ENCODE measurements at regions not wholly inside any gene's neighbourhood (a gene's known extent, or its start where the extent isn't known, plus 50 kb on each side); places are given as distances from the start of the nearest gene placed in this dataset.

- DNase-seq (ENCODE audit: low read depth) = no peak
- TF ChIP-seq POLR2A (IDR thresholded peaks at IDR 0.05; ENCODE audit: extremely low read depth, insufficient read length) = no peak
- TF ChIP-seq CTCF (IDR thresholded peaks at IDR 0.05; ENCODE audit: low read depth, low read length) = no peak
- no peak for TF ChIP-seq MYC (IDR thresholded peaks at IDR 0.05; ENCODE audit: low read depth, low read length)
- no peak overlapping the region for H3K4me3 ChIP-seq (ENCODE audit: low read depth, low read length)
Observed at GRCh38 chr5:30890377-30890776, 303.1 kb upstream of the CDH6 start.

- TF ChIP-seq POLR2A (IDR thresholded peaks at IDR 0.05; ENCODE audit: extremely low read depth, insufficient read length) = no peak
- TF ChIP-seq MYC (IDR thresholded peaks at IDR 0.05; ENCODE audit: low read depth, low read length) = no peak
- TF ChIP-seq CTCF (IDR thresholded peaks at IDR 0.05; ENCODE audit: low read depth, low read length) = no peak
- no peak for DNase-seq (ENCODE audit: low read depth)
- H3K4me3 ChIP-seq (ENCODE audit: low read depth, low read length) = no peak overlapping the region
Observed at GRCh38 chr5:30880514-30880913, 313.0 kb upstream of the CDH6 start.

- TF ChIP-seq CTCF (IDR thresholded peaks at IDR 0.05; ENCODE audit: low read depth, low read length) = no peak
- TF ChIP-seq POLR2A (IDR thresholded peaks at IDR 0.05; ENCODE audit: extremely low read depth, insufficient read length) = no peak
- no peak for TF ChIP-seq MAX (IDR thresholded peaks at IDR 0.05; ENCODE audit: low read depth, low read length)
- TF ChIP-seq MYC (IDR thresholded peaks at IDR 0.05; ENCODE audit: low read depth, low read length) = no peak
- no peak for DNase-seq (ENCODE audit: low read depth)
- no peak overlapping the region for H3K4me3 ChIP-seq (ENCODE audit: low read depth, low read length)
Observed at GRCh38 chr5:30879887-30880286, 313.6 kb upstream of the CDH6 start.

- H3K4me3 ChIP-seq (ENCODE audit: low read depth, low read length) = no peak overlapping the region
- TF ChIP-seq CTCF (IDR thresholded peaks at IDR 0.05; ENCODE audit: low read depth, low read length) = no peak
- no peak for TF ChIP-seq MYC (IDR thresholded peaks at IDR 0.05; ENCODE audit: low read depth, low read length)
- TF ChIP-seq POLR2A (IDR thresholded peaks at IDR 0.05; ENCODE audit: extremely low read depth, insufficient read length) = no peak
- no peak for TF ChIP-seq MAX (IDR thresholded peaks at IDR 0.05; ENCODE audit: low read depth, low read length)
- no peak for DNase-seq (ENCODE audit: low read depth)
Observed at GRCh38 chr5:30878746-30879145, 314.7 kb upstream of the CDH6 start.

- H3K4me3 ChIP-seq (ENCODE audit: low read depth, low read length) = no peak overlapping the region
- no peak for TF ChIP-seq CTCF (IDR thresholded peaks at IDR 0.05; ENCODE audit: low read depth, low read length)
- TF ChIP-seq POLR2A (IDR thresholded peaks at IDR 0.05; ENCODE audit: extremely low read depth, insufficient read length) = no peak
- no peak for TF ChIP-seq MAX (IDR thresholded peaks at IDR 0.05; ENCODE audit: low read depth, low read length)
- TF ChIP-seq MYC (IDR thresholded peaks at IDR 0.05; ENCODE audit: low read depth, low read length) = no peak
- DNase-seq (ENCODE audit: low read depth) = no peak
Observed at GRCh38 chr5:30878296-30878695, 315.2 kb upstream of the CDH6 start.

GRCh38 chr5:30874241-30875034 is 319.0 kb upstream of the CDH6 start:
- H3K4me3 ChIP-seq (ENCODE audit: low read depth, low read length) = no peak overlapping the region
- no peak for DNase-seq (ENCODE audit: low read depth)
- no peak for TF ChIP-seq POLR2A (IDR thresholded peaks at IDR 0.05; ENCODE audit: extremely low read depth, insufficient read length)
- TF ChIP-seq MAX (IDR thresholded peaks at IDR 0.05; ENCODE audit: low read depth, low read length) = no peak
- no peak for TF ChIP-seq CTCF (IDR thresholded peaks at IDR 0.05; ENCODE audit: low read depth, low read length)
